ENCODE measurements at regions not wholly inside any gene's neighbourhood (a gene's known extent, or its start where the extent isn't known, plus 50 kb on each side); places are given as distances from the start of the nearest gene placed in this dataset.

DNA sequence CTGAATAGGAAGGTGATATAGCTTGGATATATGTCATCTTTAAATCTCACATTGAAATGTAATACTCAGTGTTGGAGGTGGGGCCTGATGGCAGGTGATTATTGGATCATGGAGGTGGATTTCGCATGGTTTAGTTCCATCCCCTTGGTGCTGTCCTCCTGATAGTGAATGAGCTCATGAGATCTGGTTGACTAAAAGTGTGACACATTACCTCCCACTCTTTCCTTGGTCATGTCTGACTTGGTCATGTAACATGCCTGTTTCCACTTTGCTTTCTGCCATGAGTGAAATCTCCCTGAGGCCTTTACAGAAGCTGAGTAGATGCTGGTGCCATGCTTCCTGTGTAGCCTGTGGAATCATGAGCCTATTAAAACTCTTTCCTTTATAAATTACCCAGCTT is 664.5 kb upstream of the NR5A2 start:
- DNase-seq, result no peak

- DNase-seq, result no peak
Observed at GRCh38 chr1:199373139-199373538, 654.4 kb upstream of the NR5A2 start.

- DNase-seq, result no peak
Observed at GRCh38 chr1:199377211-199377610, 650.3 kb upstream of the NR5A2 start.

DNA sequence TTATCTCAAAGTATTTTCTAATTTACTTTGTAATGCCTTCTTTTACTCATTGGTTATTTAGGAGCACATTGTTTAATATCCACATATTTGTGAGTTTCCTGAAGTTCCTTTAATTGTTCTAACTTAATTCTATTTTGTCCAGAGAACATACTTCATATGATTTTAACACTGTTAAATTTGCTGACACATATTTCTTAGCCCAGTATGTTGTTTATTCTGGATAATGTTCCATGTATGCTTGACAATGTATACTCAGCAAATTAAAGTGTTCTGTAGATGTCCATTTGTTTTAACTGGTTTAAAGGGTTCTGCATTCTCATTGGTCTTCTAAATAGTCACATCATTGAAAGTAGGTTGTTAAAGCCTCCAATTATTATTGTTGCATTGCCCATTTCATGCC is 643.7 kb upstream of the NR5A2 start:
- no peak for DNase-seq

DNA sequence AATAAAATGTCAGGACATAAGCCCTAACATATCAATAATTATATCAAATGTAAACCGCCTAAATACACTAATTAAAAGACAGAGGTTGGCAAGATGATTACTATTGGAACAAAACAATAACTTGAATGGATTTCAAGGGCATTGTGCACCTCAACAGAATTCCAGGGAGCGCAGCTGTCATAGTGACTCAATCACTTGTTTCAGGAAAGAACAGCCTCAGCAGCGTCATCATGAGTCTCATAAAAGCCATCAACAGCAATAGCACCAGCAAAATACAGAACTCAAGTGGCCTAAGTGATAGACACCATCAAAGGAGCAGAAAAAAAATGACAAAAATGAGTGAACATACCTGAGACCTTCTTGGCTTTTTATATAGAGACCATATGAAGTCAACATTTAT is 632.7 kb upstream of the NR5A2 start:
- DNase-seq, result no peak

- no peak for DNase-seq
Observed at GRCh38 chr1:199396456-199396855, 631.1 kb upstream of the NR5A2 start.

- DNase-seq, result no peak
Observed at GRCh38 chr1:199399996-199400724, 627.4 kb upstream of the NR5A2 start.

DNA sequence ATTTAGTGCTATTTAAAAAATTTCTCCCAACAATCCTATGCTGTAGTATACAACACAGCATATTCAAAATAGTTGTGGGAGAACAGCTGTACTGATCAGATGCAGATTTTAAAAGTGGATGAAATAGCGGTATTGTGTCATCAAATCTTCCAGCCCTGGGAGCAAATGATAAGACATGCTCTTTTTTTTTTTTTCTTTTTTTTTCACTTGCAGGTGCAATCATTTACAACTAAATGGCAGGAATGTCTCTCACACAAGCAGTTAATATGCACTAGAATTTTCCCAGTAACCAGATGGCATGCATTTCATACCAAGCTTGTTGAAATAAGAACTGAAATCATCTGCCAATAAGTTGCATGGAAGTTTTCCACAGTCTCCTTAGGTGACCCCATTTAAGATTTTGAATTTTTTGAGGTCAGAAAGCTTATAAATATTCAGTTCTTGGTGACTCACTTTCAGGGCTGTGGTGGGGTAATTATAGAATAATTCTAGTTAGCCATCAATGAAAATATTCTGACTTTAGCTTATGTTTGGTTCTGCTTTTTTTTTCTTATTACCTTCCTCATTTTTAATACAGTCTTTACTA is 623.9 kb upstream of the NR5A2 start:
- no peak for DNase-seq

DNA sequence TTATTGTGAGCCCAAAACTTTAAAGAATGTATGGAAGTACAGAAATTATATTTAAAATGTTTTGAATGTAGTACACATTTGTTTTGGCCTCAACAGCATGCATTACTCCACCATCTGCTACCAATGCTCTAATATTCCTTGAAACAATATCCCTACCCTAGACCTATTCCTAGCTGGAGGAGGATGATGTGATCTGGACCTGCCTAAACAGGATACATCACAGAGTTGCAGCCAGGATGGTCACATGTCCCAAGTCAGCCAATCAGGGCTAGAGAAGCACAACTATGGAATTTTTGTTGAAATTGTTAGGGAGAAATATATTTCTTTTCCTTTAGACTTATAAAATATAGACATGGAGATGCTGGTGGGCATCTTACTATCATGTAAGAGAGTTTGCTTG is 623.3 kb upstream of the NR5A2 start:
- DNase-seq, result no peak

GRCh38 chr1:199404976-199405375 is 622.5 kb upstream of the NR5A2 start:
- DNase-seq, result no peak

- DNase-seq, result no peak
Observed at GRCh38 chr1:199405634-199406196, 621.8 kb upstream of the NR5A2 start.

DNA sequence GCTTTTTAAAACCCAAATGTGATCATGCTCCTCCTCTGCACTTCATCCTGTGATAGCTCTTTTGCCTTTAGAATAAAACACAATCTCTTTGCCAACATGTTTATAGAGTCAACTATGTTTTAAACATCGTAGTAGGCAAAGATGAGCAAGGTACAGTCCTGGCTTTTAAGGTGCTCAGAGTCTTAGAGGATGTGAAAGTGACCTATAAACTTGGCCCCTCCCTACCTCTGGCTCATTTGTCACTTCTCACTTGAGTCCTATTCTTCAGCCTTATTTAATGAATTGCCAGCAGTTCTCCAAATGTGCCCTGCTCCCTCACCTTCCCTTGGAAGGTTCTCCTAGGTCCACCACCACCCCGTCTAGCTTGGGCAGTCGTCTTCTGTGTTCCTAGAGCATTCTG is 617.0 kb upstream of the NR5A2 start:
- no peak for DNase-seq

DNA sequence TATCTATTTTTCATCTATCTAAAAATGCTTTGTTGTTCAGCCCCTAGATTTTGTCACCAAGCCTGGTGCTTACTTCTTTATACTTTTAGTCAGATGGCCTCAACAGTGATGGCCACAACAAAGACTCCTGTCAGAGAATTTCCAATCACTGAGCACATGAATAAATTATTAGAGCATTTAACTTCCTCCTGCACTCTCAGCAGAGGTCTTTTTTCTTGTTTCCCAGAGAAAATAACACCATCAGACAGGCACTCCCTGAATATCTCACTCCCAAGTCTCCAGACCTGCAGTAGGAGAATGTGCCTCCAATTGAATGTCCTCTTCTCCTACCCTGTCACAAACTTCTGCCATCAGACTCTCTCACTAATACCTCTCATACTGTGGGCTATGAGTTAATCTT is 616.0 kb upstream of the NR5A2 start:
- no peak for DNase-seq

- no peak for DNase-seq
Observed at GRCh38 chr1:199422206-199422605, 605.3 kb upstream of the NR5A2 start.

- no peak for DNase-seq
Observed at GRCh38 chr1:199447906-199448305, 579.6 kb upstream of the NR5A2 start.

- no peak for DNase-seq
Observed at GRCh38 chr1:199448646-199449045, 578.9 kb upstream of the NR5A2 start.

- no peak for DNase-seq
Observed at GRCh38 chr1:199449221-199449620, 578.3 kb upstream of the NR5A2 start.

GRCh38 chr1:199449681-199450080 is 577.8 kb upstream of the NR5A2 start:
- no peak for DNase-seq

GRCh38 chr1:199452627-199453026 is 574.9 kb upstream of the NR5A2 start:
- no peak for DNase-seq

- no peak for DNase-seq
Observed at GRCh38 chr1:199453723-199454122, 573.8 kb upstream of the NR5A2 start.

- DNase-seq, result no peak
Observed at GRCh38 chr1:199460933-199461332, 566.6 kb upstream of the NR5A2 start.

DNA sequence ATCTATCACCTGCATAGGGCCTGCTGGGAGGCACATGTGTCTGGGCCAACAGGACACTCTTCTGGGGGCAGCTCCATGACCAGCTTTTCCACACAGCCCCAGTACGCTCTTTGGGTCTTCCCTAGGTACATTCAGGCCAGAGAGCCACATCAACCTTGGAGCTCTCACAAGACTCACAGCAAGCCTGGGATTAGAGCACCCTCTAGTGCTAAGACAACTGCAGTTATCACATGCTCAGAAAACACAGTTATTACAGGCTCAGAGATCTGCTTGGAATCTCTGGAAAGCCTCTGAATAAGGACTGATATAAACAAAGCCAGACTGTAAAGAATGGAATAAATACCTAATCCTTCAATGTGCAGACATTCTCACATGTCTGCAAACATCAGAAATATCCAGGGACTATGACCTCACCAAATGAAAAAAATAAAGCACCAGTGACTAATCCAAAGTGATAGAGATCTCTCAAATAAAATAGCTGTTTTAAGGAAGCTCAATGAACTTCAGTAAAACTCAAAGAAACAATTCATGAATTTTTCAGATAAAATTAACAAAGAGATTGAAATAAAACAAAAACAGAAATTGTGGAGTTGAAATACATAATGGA is 563.9 kb upstream of the NR5A2 start:
- no peak for DNase-seq

GRCh38 chr1:199466961-199467360 is 560.5 kb upstream of the NR5A2 start:
- DNase-seq, result no peak

GRCh38 chr1:199472018-199472417 is 555.5 kb upstream of the NR5A2 start:
- no peak for DNase-seq

Measured in stimulated activated CD4-positive, alpha-beta T cell treated with anti-CD3 and anti-CD28 coated beads, Interleukin-1b, Interleukin-23, amount 100 ng/mL, for 48 hours (primary cell).